ENCODE measurements at regions not wholly inside any gene's neighbourhood (a gene's known extent, or its start where the extent isn't known, plus 50 kb on each side); places are given as distances from the start of the nearest gene placed in this dataset.

GRCh38 chr3:191549357-191549756, 88.4 kb downstream of the PYDC2 start:
- no peak overlapping the region for H3K4me2 ChIP-seq (ENCODE audit: low read length, poor library complexity, severe bottlenecking)
- H2BK120ac ChIP-seq (ENCODE audit: low read depth, low read length) = no peak overlapping the region
- no peak overlapping the region for H2AFZ ChIP-seq (ENCODE audit: low read depth, low read length)
- H3K4ac ChIP-seq (ENCODE audit: low read depth in 1 of 2, low read length in 2 of 2) = no peak overlapping the region
- no peak overlapping the region for H3K27ac ChIP-seq (ENCODE audit: low read length, poor library complexity, severe bottlenecking)
- no peaks in the 10 kb centered on the region for H3K79me1 ChIP-seq (replicated peaks; ENCODE audit: low read length, poor library complexity, severe bottlenecking)
- H3K23ac ChIP-seq (ENCODE audit: low read length in 2 of 2) = no peak overlapping the region
- no peak overlapping the region for H4K8ac ChIP-seq (ENCODE audit: low read length)
- peaks cover 6% of the 10 kb centered on the region for H3K9me3 ChIP-seq (ENCODE audit: control insufficient read depth, low read length)
- no peak overlapping the region for H3K4me3 ChIP-seq (ENCODE audit: insufficient read depth in 1 of 2, low read depth in 1 of 2, low read length in 2 of 2)
- no peak overlapping the region for H2BK5ac ChIP-seq (ENCODE audit: low read depth, low read length, poor library complexity, severe bottlenecking)
- H2BK15ac ChIP-seq (ENCODE audit: low read depth, poor library complexity, severe bottlenecking) = no peak overlapping the region
- no peak overlapping the region for H2BK12ac ChIP-seq (ENCODE audit: low read length in 2 of 2)
- no peak overlapping the region for H3K18ac ChIP-seq (ENCODE audit: low read depth in 1 of 2, low read length in 2 of 2)
- H3K27me3 ChIP-seq (ENCODE audit: control insufficient read depth in 1 of 2, insufficient read depth in 1 of 2, low read length in 2 of 2) = no peaks in the 10 kb centered on the region
- no peak overlapping the region for H2AK5ac ChIP-seq (ENCODE audit: low read length, severe bottlenecking)
- no peaks in the 10 kb centered on the region for H3K4me1 ChIP-seq (ENCODE audit: control insufficient read depth, insufficient read depth, low read depth, low read length)
- no peak overlapping the region for H4K91ac ChIP-seq (ENCODE audit: low read length)
- no CpG with 5 or more reads among the region's 1 CpG for WGBS
- H3K9ac ChIP-seq (ENCODE audit: low read length) = no peak overlapping the region
- no peaks in the 10 kb centered on the region for H3K36me3 ChIP-seq (ENCODE audit: control insufficient read depth in 1 of 2, insufficient read depth in 2 of 2, low read depth in 1 of 2, low read length in 2 of 2)
- DNase-seq = no peak
- no peak overlapping the region for H3K14ac ChIP-seq (ENCODE audit: low read length in 2 of 2)

DNA sequence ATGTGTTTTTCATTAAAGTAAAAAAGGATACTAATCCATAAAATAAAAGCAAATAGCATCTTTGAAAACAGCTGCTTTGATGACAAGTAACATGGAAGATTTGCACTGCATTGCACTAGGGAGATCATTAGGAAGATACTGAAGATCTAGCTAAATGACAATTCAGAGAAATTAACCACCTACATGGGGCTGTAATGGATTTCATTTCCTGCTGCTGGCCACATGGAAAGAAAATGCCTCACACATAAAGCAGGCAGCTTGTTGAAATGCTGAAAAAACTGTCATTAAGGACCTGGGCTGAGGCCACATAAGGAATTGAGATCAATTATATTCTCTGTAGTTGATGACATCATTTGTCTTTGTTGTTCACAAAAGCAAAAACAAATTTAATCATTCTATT, 94.1 kb downstream of the PYDC2 start:
- peaks cover 6% of the 10 kb centered on the region for H3K9me3 ChIP-seq (ENCODE audit: control insufficient read depth, low read length)
- H3K9ac ChIP-seq (ENCODE audit: low read length) = no peak overlapping the region
- no peak overlapping the region for H2AK5ac ChIP-seq (ENCODE audit: low read length, severe bottlenecking)
- no peaks in the 10 kb centered on the region for H3K27me3 ChIP-seq (ENCODE audit: control insufficient read depth in 1 of 2, insufficient read depth in 1 of 2, low read length in 2 of 2)
- H3K27ac ChIP-seq (ENCODE audit: low read length, poor library complexity, severe bottlenecking) = no peak overlapping the region
- no peak overlapping the region for H3K4me3 ChIP-seq (ENCODE audit: insufficient read depth in 1 of 2, low read depth in 1 of 2, low read length in 2 of 2)
- no peaks in the 10 kb centered on the region for H3K79me1 ChIP-seq (replicated peaks; ENCODE audit: low read length, poor library complexity, severe bottlenecking)
- no peak overlapping the region for H2BK15ac ChIP-seq (ENCODE audit: low read depth, poor library complexity, severe bottlenecking)
- H4K91ac ChIP-seq (ENCODE audit: low read length) = no peak overlapping the region
- no peak overlapping the region for H2AFZ ChIP-seq (ENCODE audit: low read depth, low read length)
- H3K14ac ChIP-seq (ENCODE audit: low read length in 2 of 2) = no peak overlapping the region
- no peak overlapping the region for H4K8ac ChIP-seq (ENCODE audit: low read length)
- no peak overlapping the region for H3K4me2 ChIP-seq (ENCODE audit: low read length, poor library complexity, severe bottlenecking)
- H3K4ac ChIP-seq (ENCODE audit: low read depth in 1 of 2, low read length in 2 of 2) = no peak overlapping the region
- no peaks in the 10 kb centered on the region for H3K4me1 ChIP-seq (ENCODE audit: control insufficient read depth, insufficient read depth, low read depth, low read length)
- DNase-seq = no peak
- no peak overlapping the region for H2BK5ac ChIP-seq (ENCODE audit: low read depth, low read length, poor library complexity, severe bottlenecking)
- no peak overlapping the region for H3K23ac ChIP-seq (ENCODE audit: low read length in 2 of 2)
- no peak overlapping the region for H2BK120ac ChIP-seq (ENCODE audit: low read depth, low read length)
- H3K18ac ChIP-seq (ENCODE audit: low read depth in 1 of 2, low read length in 2 of 2) = no peak overlapping the region
- no peak overlapping the region for H2BK12ac ChIP-seq (ENCODE audit: low read length in 2 of 2)
- no peaks in the 10 kb centered on the region for H3K36me3 ChIP-seq (ENCODE audit: control insufficient read depth in 1 of 2, insufficient read depth in 2 of 2, low read depth in 1 of 2, low read length in 2 of 2)

DNA sequence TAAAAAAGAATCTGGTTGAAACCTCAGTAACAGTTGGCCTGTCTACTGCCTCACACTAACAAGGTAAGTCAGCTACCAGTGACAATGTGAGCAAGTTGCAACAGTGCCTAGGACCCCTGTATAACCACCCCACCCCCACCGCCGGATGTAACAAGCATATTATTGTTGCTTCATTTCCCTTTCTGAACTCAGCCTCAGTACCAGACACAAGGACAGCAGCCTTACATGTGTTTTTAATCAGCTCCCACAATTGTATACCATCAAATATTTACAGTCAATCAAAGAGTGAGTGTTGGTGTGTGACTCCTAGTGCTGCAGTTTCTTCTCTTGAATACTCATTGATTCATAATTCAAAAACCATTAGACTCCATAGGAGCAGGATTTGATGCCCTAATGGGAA, 96.4 kb downstream of the PYDC2 start:
- H3K79me1 ChIP-seq (replicated peaks; ENCODE audit: low read length, poor library complexity, severe bottlenecking) = no peaks in the 10 kb centered on the region
- no peak overlapping the region for H3K18ac ChIP-seq (ENCODE audit: low read depth in 1 of 2, low read length in 2 of 2)
- no peak overlapping the region for H3K9ac ChIP-seq (ENCODE audit: low read length)
- no peak overlapping the region for H3K4me3 ChIP-seq (ENCODE audit: insufficient read depth in 1 of 2, low read depth in 1 of 2, low read length in 2 of 2)
- H2BK120ac ChIP-seq (ENCODE audit: low read depth, low read length) = no peak overlapping the region
- peaks cover 4% of the 10 kb centered on the region for H3K9me3 ChIP-seq (ENCODE audit: control insufficient read depth, low read length)
- no peak overlapping the region for H4K8ac ChIP-seq (ENCODE audit: low read length)
- H3K4me2 ChIP-seq (ENCODE audit: low read length, poor library complexity, severe bottlenecking) = no peak overlapping the region
- H2BK12ac ChIP-seq (ENCODE audit: low read length in 2 of 2) = no peak overlapping the region
- H2BK15ac ChIP-seq (ENCODE audit: low read depth, poor library complexity, severe bottlenecking) = no peak overlapping the region
- no peak overlapping the region for H2AK5ac ChIP-seq (ENCODE audit: low read length, severe bottlenecking)
- H3K27ac ChIP-seq (ENCODE audit: low read length, poor library complexity, severe bottlenecking) = no peak overlapping the region
- no peak overlapping the region for H4K91ac ChIP-seq (ENCODE audit: low read length)
- no peaks in the 10 kb centered on the region for H3K27me3 ChIP-seq (ENCODE audit: control insufficient read depth in 1 of 2, insufficient read depth in 1 of 2, low read length in 2 of 2)
- no peak overlapping the region for H3K23ac ChIP-seq (ENCODE audit: low read length in 2 of 2)
- DNase-seq = no peak
- H3K4ac ChIP-seq (ENCODE audit: low read depth in 1 of 2, low read length in 2 of 2) = no peak overlapping the region
- no peak overlapping the region for H3K14ac ChIP-seq (ENCODE audit: low read length in 2 of 2)
- no peak overlapping the region for H2BK5ac ChIP-seq (ENCODE audit: low read depth, low read length, poor library complexity, severe bottlenecking)
- no peaks in the 10 kb centered on the region for H3K36me3 ChIP-seq (ENCODE audit: control insufficient read depth in 1 of 2, insufficient read depth in 2 of 2, low read depth in 1 of 2, low read length in 2 of 2)
- H2AFZ ChIP-seq (ENCODE audit: low read depth, low read length) = no peak overlapping the region
- H3K4me1 ChIP-seq (ENCODE audit: control insufficient read depth, insufficient read depth, low read depth, low read length) = no peaks in the 10 kb centered on the region
- WGBS = 94% methylated on average over 2 of the region's 2 CpGs

- WGBS = 60% methylated on average over 1 of the region's 7 CpGs
- Histone ChIP-seq H3K23ac (ENCODE audit: low read length in 2 of 2) (no peak overlapping the region), H2BK120ac (ENCODE audit: low read depth, low read length) (no peak overlapping the region), H3K27me3 (ENCODE audit: control insufficient read depth in 1 of 2, insufficient read depth in 1 of 2, low read length in 2 of 2) (no peaks in the 10 kb centered on the region), H3K79me1 (replicated peaks; ENCODE audit: low read length, poor library complexity, severe bottlenecking) (no peaks in the 10 kb centered on the region), H3K27ac (ENCODE audit: low read length, poor library complexity, severe bottlenecking) (no peak overlapping the region), H3K18ac (ENCODE audit: low read depth in 1 of 2, low read length in 2 of 2) (no peak overlapping the region), H2AK5ac (ENCODE audit: low read length, severe bottlenecking) (no peak overlapping the region), H3K9ac (ENCODE audit: low read length) (no peak overlapping the region), H3K14ac (ENCODE audit: low read length in 2 of 2) (no peak overlapping the region), H3K4me3 (ENCODE audit: insufficient read depth in 1 of 2, low read depth in 1 of 2, low read length in 2 of 2) (no peak overlapping the region), H4K8ac (ENCODE audit: low read length) (no peak overlapping the region), H2BK12ac (ENCODE audit: low read length in 2 of 2) (no peak overlapping the region), H2BK15ac (ENCODE audit: low read depth, poor library complexity, severe bottlenecking) (no peak overlapping the region), H3K36me3 (ENCODE audit: control insufficient read depth in 1 of 2, insufficient read depth in 2 of 2, low read depth in 1 of 2, low read length in 2 of 2) (no peaks in the 10 kb centered on the region), H2AFZ (ENCODE audit: low read depth, low read length) (no peak overlapping the region), H4K91ac (ENCODE audit: low read length) (no peak overlapping the region), H3K4me1 (ENCODE audit: control insufficient read depth, insufficient read depth, low read depth, low read length) (peaks cover 1% of the 10 kb centered on the region), H2BK5ac (ENCODE audit: low read depth, low read length, poor library complexity, severe bottlenecking) (no peak overlapping the region), H3K4me2 (ENCODE audit: low read length, poor library complexity, severe bottlenecking) (no peak overlapping the region), H3K9me3 (ENCODE audit: control insufficient read depth, low read length) (peaks cover 4% of the 10 kb centered on the region), H3K4ac (ENCODE audit: low read depth in 1 of 2, low read length in 2 of 2) (no peak overlapping the region)
- DNase-seq = no peak
These were observed 102.8 kb downstream of the PYDC2 start for GRCh38 chr3:191563722-191564121.

All from mesenchymal stem cell (in vitro differentiated cells and primary cell).